GM18951 (cell line): ENCODE measurements at regions not wholly inside any gene's neighbourhood (a gene's known extent, or its start where the extent isn't known, plus 50 kb on each side); places are given as distances from the start of the nearest gene placed in this dataset.

ENCODE experiments used
- POLR2A ChIP-seq: IDR thresholded peaks from 4 replicates; pipeline ENCODE4 v1.6.1; 2011; ENCODE audit warnings: mild to moderate bottlenecking; ENCODE audit not compliant: insufficient read length, insufficient read depth; ENCODE audit errors: extremely low read depth
- in situ Hi-C: fragments of 300-500 bp; cut with MboI; formaldehyde crosslinking; loops from one replicate; pipeline ENCODE4 v1.12.0; 2022; ENCODE audit warnings: low sequenced_read_pairs, mixed read lengths, inconsistent platforms; ENCODE audit not compliant: unreplicated experiment

DNA sequence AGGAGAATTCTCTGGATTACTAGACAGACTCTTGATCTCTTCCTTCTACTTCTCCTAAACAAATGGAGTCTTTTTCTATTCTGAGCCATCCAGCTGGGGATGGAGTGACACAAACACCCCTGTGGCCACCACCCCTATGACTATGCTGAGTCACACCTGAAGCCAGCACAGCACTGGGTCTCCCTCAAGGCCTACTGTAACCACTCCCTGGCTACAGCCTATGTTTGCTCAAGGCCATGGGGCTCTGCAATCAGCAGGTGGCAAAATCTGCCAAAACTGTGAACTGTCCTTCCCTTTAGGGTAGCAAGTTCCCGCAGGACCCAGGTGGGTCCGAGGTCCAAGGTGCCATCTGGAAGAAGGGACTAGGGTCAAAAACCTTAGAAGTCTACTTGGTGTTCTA is 132.3 kb downstream of the TINAG start:
- no peak for TF ChIP-seq POLR2A
- in situ Hi-C loops, result no loop called here

- no peak for TF ChIP-seq POLR2A
These were observed 132.8 kb downstream of the TINAG start for GRCh38 chr6:54441020-54441419.

GRCh38 chr6:54441687-54442248 is 133.5 kb downstream of the TINAG start:
- TF ChIP-seq POLR2A, result no peak
- in situ Hi-C loops, result no loop called here

More at GRCh38 chr6:54441020-54441419, 132.8 kb downstream of the TINAG start:
- in situ Hi-C loops, result no loop called here

DNA sequence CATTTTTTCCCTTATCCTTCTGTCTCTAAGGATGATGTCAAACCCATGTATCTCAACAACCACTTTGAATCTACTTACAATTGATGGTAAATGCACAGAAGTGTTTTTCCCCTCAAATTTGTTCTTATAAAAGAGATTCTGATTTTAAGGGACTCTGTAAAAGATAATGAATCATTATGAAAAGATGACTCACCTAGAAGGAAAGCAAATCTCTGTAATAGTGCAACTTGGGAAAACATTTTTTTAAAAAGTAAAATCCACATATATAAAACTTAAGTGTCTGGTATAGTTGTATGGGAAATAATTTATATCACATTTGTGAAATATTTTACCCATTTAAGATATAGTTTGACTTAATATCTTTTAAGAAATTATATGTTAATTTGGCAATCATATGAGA is 137.0 kb downstream of the TINAG start:
- no peak for TF ChIP-seq POLR2A
- in situ Hi-C loops, result no loop called here

DNA sequence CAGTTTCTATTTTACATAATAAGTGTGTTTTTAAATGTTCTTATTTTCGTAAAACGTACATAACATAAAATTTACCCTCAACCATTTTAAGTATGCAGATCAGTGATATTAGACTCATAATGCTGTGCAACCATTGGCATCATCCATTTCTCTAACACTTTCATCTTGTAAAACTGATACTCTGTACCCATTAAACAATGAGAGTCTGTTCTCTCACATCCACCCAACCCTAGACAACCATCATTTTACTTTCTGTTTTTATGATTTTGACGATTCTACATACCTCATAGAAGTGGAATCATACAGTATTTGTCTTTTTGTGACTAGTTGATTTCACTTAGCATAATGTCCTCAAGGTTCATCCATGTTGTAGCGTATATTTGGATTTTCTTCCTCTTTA is 140.4 kb downstream of the TINAG start:
- TF ChIP-seq POLR2A, result no peak
- in situ Hi-C loops, result no loop called here

GRCh38 chr6:54451516-54451915 is 143.3 kb downstream of the TINAG start:
- in situ Hi-C loops, result no loop called here

GRCh38 chr6:54463354-54464024 is 155.2 kb downstream of the TINAG start:
- in situ Hi-C loops, result no loop called here

More at GRCh38 chr6:54451516-54451915, 143.3 kb downstream of the TINAG start:
- TF ChIP-seq POLR2A, result no peak

GRCh38 chr6:54465649-54466300 is 157.5 kb downstream of the TINAG start:
- in situ Hi-C loops, result no loop called here
- TF ChIP-seq POLR2A, result no peak

More at GRCh38 chr6:54463354-54464024, 155.2 kb downstream of the TINAG start:
- TF ChIP-seq POLR2A, result no peak

GRCh38 chr6:54467384-54467783 is 159.1 kb downstream of the TINAG start:
- in situ Hi-C loops, result no loop called here
- no peak for TF ChIP-seq POLR2A

DNA sequence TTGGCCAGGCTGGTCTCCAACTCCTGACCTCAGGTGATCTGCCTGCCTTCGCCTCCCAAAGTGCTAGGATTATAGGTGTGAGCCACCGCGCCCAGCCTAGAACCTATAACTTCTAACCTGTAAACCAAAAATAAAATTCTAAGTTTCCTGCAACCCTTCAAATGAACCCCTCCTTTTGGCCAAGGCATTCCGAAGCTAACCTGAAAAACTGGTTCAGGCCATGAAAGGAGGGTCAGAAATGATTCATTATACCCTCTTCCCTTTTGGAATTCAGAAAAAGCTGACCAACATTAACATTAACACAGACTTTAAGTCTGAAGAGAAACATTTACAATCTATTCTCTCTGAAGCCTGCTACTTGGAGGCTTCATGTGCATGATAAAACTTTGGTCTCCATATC is 165.1 kb downstream of the TINAG start:
- TF ChIP-seq POLR2A, result no peak
- in situ Hi-C loops, result no loop called here

GRCh38 chr6:54474898-54475297 is 166.7 kb downstream of the TINAG start:
- in situ Hi-C loops, result no loop called here
- no peak for TF ChIP-seq POLR2A

- in situ Hi-C loops, result no loop called here
These were observed 172.8 kb downstream of the TINAG start for GRCh38 chr6:54481091-54481490.

DNA sequence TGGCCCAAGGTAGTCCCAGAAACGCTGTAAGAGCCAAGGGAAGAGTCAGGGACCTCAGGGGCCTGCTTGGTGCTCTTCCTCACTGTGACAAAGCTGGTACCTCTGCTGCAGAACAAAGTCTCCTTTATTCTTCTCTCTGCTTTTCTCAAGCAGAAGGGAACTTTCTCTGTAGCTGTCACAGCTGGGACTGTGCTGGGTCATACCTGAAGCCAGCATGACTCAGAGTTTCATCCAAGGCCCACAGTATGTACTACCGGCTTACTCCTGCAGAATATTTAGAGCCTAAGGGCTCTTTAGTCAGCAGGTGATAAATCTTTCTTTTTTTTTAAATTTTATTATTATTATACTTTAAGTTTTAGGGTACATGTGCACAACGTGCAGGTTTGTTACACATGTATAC is 183.2 kb downstream of the TINAG start:
- in situ Hi-C loops, result no loop called here
- TF ChIP-seq POLR2A, result no peak

More at GRCh38 chr6:54481091-54481490, 172.8 kb downstream of the TINAG start:
- no peak for TF ChIP-seq POLR2A

- no peak for TF ChIP-seq POLR2A
- in situ Hi-C loops, result no loop called here
These were observed 184.9 kb downstream of the TINAG start for GRCh38 chr6:54493138-54493537.

- in situ Hi-C loops, result no loop called here
- TF ChIP-seq POLR2A, result no peak
These were observed 194.9 kb downstream of the TINAG start for GRCh38 chr6:54503144-54503543.
